Ishikawa (cell line): ENCODE measurements at regions not wholly inside any gene's neighbourhood (a gene's known extent, or its start where the extent isn't known, plus 50 kb on each side); places are given as distances from the start of the nearest gene placed in this dataset.

Experiments used
- CEBPB ChIP-seq: IDR thresholded peaks from 2 replicates; pipeline ENCODE4 v1.6.1; 2012
- CREB1 ChIP-seq: IDR thresholded peaks from 2 replicates; pipeline ENCODE4 v1.6.1; 2012; ENCODE audit warnings: low read depth
- EGR1 ChIP-seq: IDR thresholded peaks from 2 replicates; pipeline ENCODE4 v1.6.1; 2012
- EP300 ChIP-seq: IDR thresholded peaks from 2 replicates; pipeline ENCODE4 v1.6.1; 2012; ENCODE audit warnings: borderline replicate concordance
- FOXM1 ChIP-seq: IDR thresholded peaks from 2 replicates; pipeline ENCODE4 v1.6.1; 2012; ENCODE audit warnings: low read depth, borderline replicate concordance
- NFIC ChIP-seq: IDR thresholded peaks from 2 replicates; pipeline ENCODE4 v1.6.1; 2012
- RAD21 ChIP-seq: IDR thresholded peaks from 2 replicates; pipeline ENCODE4 v1.6.1; 2012; ENCODE audit warnings: low read depth
- TAF1 ChIP-seq: IDR thresholded peaks from 2 replicates; pipeline ENCODE4 v1.6.1; 2012; ENCODE audit warnings: low read depth, mild to moderate bottlenecking
- TCF12 ChIP-seq: IDR thresholded peaks from 2 replicates; pipeline ENCODE4 v1.6.1; 2012; ENCODE audit warnings: low read depth
- TEAD4 ChIP-seq: IDR thresholded peaks from 2 replicates; pipeline ENCODE4 v1.6.1; 2012
- YY1 ChIP-seq: IDR thresholded peaks from 2 replicates; pipeline ENCODE4 v1.6.1; 2012; ENCODE audit warnings: low read depth
- ZBTB7A ChIP-seq: IDR thresholded peaks from 2 replicates; pipeline ENCODE4 v1.6.1; 2012; ENCODE audit warnings: low read depth
- TF ChIP-seq, protein P1 (sequence below): IDR thresholded peaks from 2 replicates; pipeline ENCODE4 v1.6.1; 2012
- TF ChIP-seq, protein P2 (sequence below): IDR thresholded peaks from 2 replicates; pipeline ENCODE4 v1.6.1; 2012; ENCODE audit warnings: low read depth, mild to moderate bottlenecking
- TF ChIP-seq, protein P3 (sequence below): IDR thresholded peaks from 2 replicates; pipeline ENCODE4 v1.6.1; 2012

DNA sequence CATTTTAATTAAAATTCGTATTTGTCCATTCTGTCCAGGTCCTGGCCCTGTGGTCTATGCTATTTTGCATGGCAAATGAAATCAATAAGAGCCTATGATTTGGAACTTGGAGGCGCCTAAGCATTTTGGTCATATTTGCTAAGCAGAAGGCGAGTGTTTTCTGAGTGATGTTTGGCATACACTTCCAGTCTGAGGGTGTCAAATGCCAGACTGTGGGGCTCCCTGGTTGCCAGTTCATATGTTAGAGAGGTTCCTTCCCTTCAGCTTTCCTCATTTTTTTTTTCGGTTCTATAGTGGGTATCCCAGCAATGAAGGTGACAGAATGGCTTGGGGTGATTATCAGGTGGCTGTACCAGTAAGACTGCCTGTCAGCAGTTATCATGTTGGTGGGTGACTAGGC is 1007.8 kb upstream of the WWC1 start:
- TF ChIP-seq ZBTB7A: no peak
- no peak for TF ChIP-seq TCF12
- no peak for TF ChIP-seq TEAD4
- TF ChIP-seq, protein P1, sequence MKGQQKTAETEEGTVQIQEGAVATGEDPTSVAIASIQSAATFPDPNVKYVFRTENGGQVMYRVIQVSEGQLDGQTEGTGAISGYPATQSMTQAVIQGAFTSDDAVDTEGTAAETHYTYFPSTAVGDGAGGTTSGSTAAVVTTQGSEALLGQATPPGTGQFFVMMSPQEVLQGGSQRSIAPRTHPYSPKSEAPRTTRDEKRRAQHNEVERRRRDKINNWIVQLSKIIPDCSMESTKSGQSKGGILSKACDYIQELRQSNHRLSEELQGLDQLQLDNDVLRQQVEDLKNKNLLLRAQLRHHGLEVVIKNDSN: no peak
- no peak for TF ChIP-seq EP300
- TF ChIP-seq EGR1: no peak
- no peak for TF ChIP-seq CREB1
- TF ChIP-seq RAD21: no peak
- TF ChIP-seq, protein P2, sequence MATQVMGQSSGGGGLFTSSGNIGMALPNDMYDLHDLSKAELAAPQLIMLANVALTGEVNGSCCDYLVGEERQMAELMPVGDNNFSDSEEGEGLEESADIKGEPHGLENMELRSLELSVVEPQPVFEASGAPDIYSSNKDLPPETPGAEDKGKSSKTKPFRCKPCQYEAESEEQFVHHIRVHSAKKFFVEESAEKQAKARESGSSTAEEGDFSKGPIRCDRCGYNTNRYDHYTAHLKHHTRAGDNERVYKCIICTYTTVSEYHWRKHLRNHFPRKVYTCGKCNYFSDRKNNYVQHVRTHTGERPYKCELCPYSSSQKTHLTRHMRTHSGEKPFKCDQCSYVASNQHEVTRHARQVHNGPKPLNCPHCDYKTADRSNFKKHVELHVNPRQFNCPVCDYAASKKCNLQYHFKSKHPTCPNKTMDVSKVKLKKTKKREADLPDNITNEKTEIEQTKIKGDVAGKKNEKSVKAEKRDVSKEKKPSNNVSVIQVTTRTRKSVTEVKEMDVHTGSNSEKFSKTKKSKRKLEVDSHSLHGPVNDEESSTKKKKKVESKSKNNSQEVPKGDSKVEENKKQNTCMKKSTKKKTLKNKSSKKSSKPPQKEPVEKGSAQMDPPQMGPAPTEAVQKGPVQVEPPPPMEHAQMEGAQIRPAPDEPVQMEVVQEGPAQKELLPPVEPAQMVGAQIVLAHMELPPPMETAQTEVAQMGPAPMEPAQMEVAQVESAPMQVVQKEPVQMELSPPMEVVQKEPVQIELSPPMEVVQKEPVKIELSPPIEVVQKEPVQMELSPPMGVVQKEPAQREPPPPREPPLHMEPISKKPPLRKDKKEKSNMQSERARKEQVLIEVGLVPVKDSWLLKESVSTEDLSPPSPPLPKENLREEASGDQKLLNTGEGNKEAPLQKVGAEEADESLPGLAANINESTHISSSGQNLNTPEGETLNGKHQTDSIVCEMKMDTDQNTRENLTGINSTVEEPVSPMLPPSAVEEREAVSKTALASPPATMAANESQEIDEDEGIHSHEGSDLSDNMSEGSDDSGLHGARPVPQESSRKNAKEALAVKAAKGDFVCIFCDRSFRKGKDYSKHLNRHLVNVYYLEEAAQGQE: no peak
- no peak for TF ChIP-seq TAF1
- TF ChIP-seq, protein P3, sequence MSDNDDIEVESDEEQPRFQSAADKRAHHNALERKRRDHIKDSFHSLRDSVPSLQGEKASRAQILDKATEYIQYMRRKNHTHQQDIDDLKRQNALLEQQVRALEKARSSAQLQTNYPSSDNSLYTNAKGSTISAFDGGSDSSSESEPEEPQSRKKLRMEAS: no peak

DNA sequence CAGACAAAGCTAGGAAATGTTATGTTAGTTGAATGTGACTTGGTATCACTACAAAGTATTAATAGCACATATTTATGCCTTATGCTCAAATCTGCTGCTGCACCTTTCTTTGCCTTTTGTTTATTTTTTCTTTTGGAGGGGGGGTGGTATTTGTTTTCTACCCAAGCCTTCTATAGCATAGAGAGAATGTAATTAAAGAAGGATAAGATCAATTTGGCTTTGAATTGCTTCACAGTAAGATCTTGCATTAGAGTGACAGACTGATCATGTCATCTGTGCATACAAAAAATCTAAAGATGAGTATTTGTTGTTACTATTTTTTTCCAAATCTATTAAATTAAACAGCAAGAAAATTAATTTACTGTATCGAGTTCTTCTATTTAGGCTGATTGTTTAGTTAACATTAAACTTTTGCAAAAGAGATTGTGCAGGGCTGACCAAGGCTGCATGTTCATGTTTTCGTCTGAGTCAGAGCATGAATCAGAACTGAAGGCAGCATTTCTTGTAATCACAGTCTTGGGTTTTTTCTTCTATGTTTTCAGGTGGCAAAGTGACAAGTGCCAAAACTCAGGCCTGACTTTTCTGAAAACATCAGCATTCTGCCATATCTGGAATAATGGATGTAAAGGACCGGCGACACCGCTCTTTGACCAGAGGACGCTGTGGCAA is 1007.1 kb upstream of the WWC1 start:
- TF ChIP-seq, protein P3: no peak
- no peak for TF ChIP-seq YY1
- TF ChIP-seq RAD21: no peak
- TF ChIP-seq, protein P1: no peak
- TF ChIP-seq, protein P2: no peak
- no peak for TF ChIP-seq TAF1
- TF ChIP-seq CEBPB: no peak
- TF ChIP-seq FOXM1: no peak
- no peak for TF ChIP-seq TEAD4
- TF ChIP-seq EP300: no peak
- TF ChIP-seq NFIC: no peak
- TF ChIP-seq CREB1: no peak
- TF ChIP-seq ZBTB7A: no peak
- no peak for TF ChIP-seq EGR1
- no peak for TF ChIP-seq TCF12

DNA sequence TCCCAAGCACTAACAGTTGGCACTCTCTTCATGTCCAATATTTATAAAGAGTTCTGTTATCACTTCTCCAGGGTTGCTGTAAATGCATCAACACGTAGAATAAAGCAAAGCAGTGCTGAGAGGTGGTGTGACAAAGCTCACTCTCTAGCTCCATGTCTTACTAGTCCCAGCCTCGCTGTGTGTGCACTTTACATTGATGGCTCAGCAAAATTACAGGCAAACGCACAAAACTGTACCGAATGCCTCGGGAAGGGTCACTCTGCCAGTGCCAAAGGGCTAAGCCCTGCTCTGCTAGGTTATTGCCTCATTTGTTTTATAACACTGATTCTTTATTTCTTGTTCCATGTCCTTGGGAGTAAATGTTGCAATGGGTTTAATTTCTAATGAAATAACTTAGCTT is 1005.9 kb upstream of the WWC1 start:
- TF ChIP-seq CREB1 (no peak), TEAD4 (no peak), EGR1 (no peak), NFIC (no peak), RAD21 (no peak), CEBPB (no peak), FOXM1 (no peak), ZBTB7A (no peak), TAF1 (no peak), TCF12 (no peak), YY1 (no peak), EP300 (no peak)
- TF ChIP-seq, protein P3: no peak
- TF ChIP-seq, protein P2: no peak
- TF ChIP-seq, protein P1: no peak

DNA sequence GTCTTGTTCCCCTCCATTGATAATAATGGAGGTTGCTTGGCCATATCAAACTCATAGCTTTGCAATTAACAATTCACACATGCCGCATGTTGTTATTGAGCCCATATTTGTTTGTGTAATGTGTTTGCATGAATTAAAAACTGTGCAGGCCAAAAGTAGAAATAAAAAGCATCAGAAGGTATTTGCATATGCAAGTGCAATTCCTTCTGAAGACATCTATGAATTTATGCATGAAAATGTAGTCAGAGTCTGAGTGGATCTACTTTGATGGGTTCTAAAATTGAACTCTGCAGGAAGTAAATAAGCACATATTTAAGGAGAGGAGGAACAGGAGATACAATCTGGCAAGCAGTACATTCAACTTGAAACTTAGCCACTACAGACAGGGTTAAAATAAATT is 1004.6 kb upstream of the WWC1 start:
- no peak for TF ChIP-seq NFIC
- TF ChIP-seq, protein P3: no peak
- TF ChIP-seq ZBTB7A: no peak
- TF ChIP-seq CREB1: no peak
- TF ChIP-seq, protein P2: no peak
